SK-N-SH (cell line): ENCODE measurements at regions not wholly inside any gene's neighbourhood (a gene's known extent, or its start where the extent isn't known, plus 50 kb on each side); places are given as distances from the start of the nearest gene placed in this dataset.

Source experiments
- CTCF ChIA-PET: fragments of 300-600, 350-600 bp; formaldehyde crosslinking; extraction: SDS; loops from one replicate; lab custom pipeline; 2021; lab: Yijun Ruan, JAX
- POLR2A ChIA-PET: fragments of 350-600 bp; sonication (Branson Sonifier 250); formaldehyde crosslinking; extraction: SDS; loops from one replicate; lab custom pipeline; 2020; ENCODE audit warnings: antibody characterized with exemption, inconsistent platforms; lab: Yijun Ruan, JAX
- DNase-seq: peaks from one replicate; pipeline ENCODE4 v3.0.0; 2012
- H2AFZ ChIP-seq: fragments of 200-600 bp; sonication (generic); 2 replicates; pipeline ENCODE4 v1.8.1; 2016; ENCODE audit warnings: antibody characterized with exemption, mild to moderate bottlenecking, low read depth
- H3F3A ChIP-seq: fragments of 200-600 bp; sonication (generic); replicated peaks from 2 replicates; pipeline ENCODE3; 2016; ENCODE audit warnings: antibody characterized with exemption, mild to moderate bottlenecking; ENCODE audit not compliant: insufficient read depth
- H3K27ac ChIP-seq, 2 experiments: fragments of 200-500 bp in 1 of 2; fragments of 200-600 bp in 1 of 2; sonication (Bioruptor generic) in 1 of 2; sonication (generic), shearing (Covaris generic) in 1 of 2; 2 replicates each; pipeline versions ENCODE4 v1.5.1 to v1.6.1; 2014 to 2016; ENCODE audit warnings: low read depth in 2 of 2, inconsistent platforms in 1 of 2, low read length in 1 of 2, mild to moderate bottlenecking in 1 of 2, mixed read lengths in 1 of 2
- H3K27me3 ChIP-seq: fragments of 200-600 bp; sonication (generic), shearing (Covaris generic); 2 replicates; pipeline ENCODE4 v1.6.1; 2016; ENCODE audit warnings: mixed run types; ENCODE audit not compliant: insufficient read depth
- H3K36me3 ChIP-seq, 2 experiments: fragments of 200-500 bp in 1 of 2; fragments of 200-600 bp in 1 of 2; sonication (Bioruptor generic) in 1 of 2; sonication (generic) in 1 of 2; replicated peaks in 1 of 2; 2 replicates each; pipeline versions ENCODE3 to v1.5.1; 2014 to 2016; ENCODE audit warnings: low read length in 1 of 2, mild to moderate bottlenecking in 1 of 2; ENCODE audit not compliant: insufficient read depth in 2 of 2, control insufficient read depth in 1 of 2
- H3K4me1 ChIP-seq, 2 experiments: fragments of 200-500 bp in 1 of 2; fragments of 200-600 bp in 1 of 2; sonication (Bioruptor generic) in 1 of 2; sonication (generic), shearing (Covaris generic) in 1 of 2; 2 replicates each; pipeline versions ENCODE4 v1.5.1 to v1.6.1; 2014 to 2016; ENCODE audit warnings: low read depth in 1 of 2, low read length in 1 of 2, mixed run types in 1 of 2; ENCODE audit not compliant: insufficient read depth in 2 of 2, control insufficient read depth in 1 of 2
- H3K4me2 ChIP-seq: fragments of 200-600 bp; sonication (generic), shearing (Covaris generic); 2 replicates; pipeline ENCODE4 v1.6.1; 2017; ENCODE audit warnings: mixed run types
- H3K4me3 ChIP-seq, 2 experiments: fragments of 200-500 bp in 1 of 2; fragments of 200-600 bp in 1 of 2; sonication (Bioruptor generic) in 1 of 2; sonication (generic), shearing (Covaris generic) in 1 of 2; 2 replicates each; pipeline versions ENCODE4 v1.5.1 to v1.8.1; 2014 to 2016; ENCODE audit warnings: low read depth in 2 of 2, inconsistent platforms in 1 of 2, low read length in 1 of 2, mild to moderate bottlenecking in 1 of 2, mixed read lengths in 1 of 2, moderate library complexity in 1 of 2
- H3K79me2 ChIP-seq: fragments of 200-600 bp; sonication (generic); 2 replicates; pipeline ENCODE4 v1.8.1; 2017; ENCODE audit warnings: mild to moderate bottlenecking; ENCODE audit not compliant: insufficient read depth
- H3K9ac ChIP-seq: fragments of 200-600 bp; sonication (generic); 2 replicates; pipeline ENCODE4 v1.6.1; 2017; ENCODE audit warnings: mixed run types
- H3K9me2 ChIP-seq: fragments of 200-600 bp; sonication (generic); 2 replicates; pipeline ENCODE4 v1.6.1; 2017; ENCODE audit warnings: mixed run types
- H3K9me3 ChIP-seq: fragments of 200-600 bp; sonication (generic); 2 replicates; pipeline ENCODE4 v1.6.1; 2017; ENCODE audit warnings: mixed run types, mild to moderate bottlenecking, moderate library complexity
- H4K20me1 ChIP-seq: fragments of 200-600 bp; sonication (generic); 2 replicates; pipeline ENCODE4 v1.6.1; 2017; ENCODE audit warnings: mild to moderate bottlenecking, mixed run types; ENCODE audit not compliant: insufficient read depth
- CHD2 ChIP-seq: fragments of 150-350 bp; IDR thresholded peaks from 2 replicates; pipeline ENCODE4 v1.6.1; 2018; ENCODE audit warnings: low read length; ENCODE audit not compliant: partially characterized antibody
- CTCF ChIP-seq: fragments of 200-600 bp; sonication (generic); IDR thresholded peaks from 2 replicates; pipeline ENCODE4 v1.6.1; 2017; ENCODE audit warnings: antibody characterized with exemption, mild to moderate bottlenecking, moderate library complexity
- ELF1 ChIP-seq: IDR thresholded peaks from 2 replicates; pipeline ENCODE4 v1.4.0; 2012
- EP300 ChIP-seq, 2 experiments: IDR thresholded peaks; 2 replicates each; pipeline versions ENCODE4 v1.4.0 to v1.6.1; 2012; ENCODE audit warnings: borderline replicate concordance in 1 of 2, low read depth in 1 of 2, low read length in 1 of 2
- EZH2phosphoT487 ChIP-seq: fragments of 200-600 bp; sonication (generic); IDR thresholded peaks from 2 replicates; pipeline ENCODE4 v1.6.1; 2017; ENCODE audit warnings: low read depth, mixed run types, mild to moderate bottlenecking, antibody characterized with exemption, moderate library complexity, borderline replicate concordance
- FOSL2 ChIP-seq: IDR thresholded peaks from 2 replicates; pipeline ENCODE4 v1.4.0; 2012; ENCODE audit warnings: low read depth, mild to moderate bottlenecking, moderate library complexity, borderline replicate concordance
- FOXJ3 ChIP-seq: sonication (generic); formaldehyde crosslinking; IDR thresholded peaks from 2 replicates; pipeline ENCODE4 v1.5.1; 2020; ENCODE audit warnings: mild to moderate bottlenecking, missing genetic modification reagents
- FOXM1 ChIP-seq: IDR thresholded peaks from 2 replicates; pipeline ENCODE4 v1.4.0; 2012; ENCODE audit warnings: low read depth, mild to moderate bottlenecking
- GABPA ChIP-seq: IDR thresholded peaks from 2 replicates; pipeline ENCODE4 v1.4.0; 2012; ENCODE audit warnings: low read depth, mild to moderate bottlenecking
- GATA2 ChIP-seq: sonication (generic); formaldehyde crosslinking; IDR thresholded peaks from 2 replicates; pipeline ENCODE4 v1.5.0; 2020; ENCODE audit warnings: mild to moderate bottlenecking, missing genetic modification reagents
- JUND ChIP-seq: IDR thresholded peaks from 2 replicates; pipeline ENCODE4 v1.4.0; 2012
- MAX ChIP-seq: IDR thresholded peaks from 2 replicates; pipeline ENCODE4 v1.4.0; 2012; ENCODE audit warnings: low read depth
- MEF2A ChIP-seq: IDR thresholded peaks from 2 replicates; pipeline ENCODE4 v1.4.0; 2012; ENCODE audit warnings: low read depth, borderline replicate concordance
- NFIC ChIP-seq: IDR thresholded peaks from 2 replicates; pipeline ENCODE4 v1.4.0; 2012; ENCODE audit warnings: borderline replicate concordance
- NRF1 ChIP-seq: IDR thresholded peaks from 2 replicates; pipeline ENCODE4 v1.6.1; 2012; ENCODE audit warnings: low read depth, mild to moderate bottlenecking, low read length
- POLR2AphosphoS5 ChIP-seq: IDR thresholded peaks from 2 replicates; pipeline ENCODE4 v1.6.1; 2012; ENCODE audit warnings: low read depth, low read length
- RAD21 ChIP-seq: IDR thresholded peaks from 2 replicates; pipeline ENCODE4 v1.6.1; 2012; ENCODE audit warnings: mild to moderate bottlenecking, low read length
- RCOR1 ChIP-seq: fragments of 150-350 bp; IDR thresholded peaks from 2 replicates; pipeline ENCODE4 v1.6.1; 2017; ENCODE audit warnings: antibody characterized with exemption, low read length
- RXRA ChIP-seq: IDR thresholded peaks from 2 replicates; pipeline ENCODE4 v1.4.0; 2012; ENCODE audit warnings: low read depth, mild to moderate bottlenecking, borderline replicate concordance
- SMC3 ChIP-seq: IDR thresholded peaks from 2 replicates; pipeline ENCODE4 v1.6.1; 2012; ENCODE audit warnings: low read depth, low read length, improper control_type of control experiment
- TAF1 ChIP-seq: IDR thresholded peaks from 2 replicates; pipeline ENCODE4 v1.6.1; 2012; ENCODE audit warnings: low read depth, mild to moderate bottlenecking, low read length, moderate library complexity, borderline replicate concordance
- USF1 ChIP-seq: IDR thresholded peaks from 2 replicates; pipeline ENCODE4 v1.4.0; 2012; ENCODE audit warnings: low read depth, borderline replicate concordance
- YY1 ChIP-seq: IDR thresholded peaks from 2 replicates; pipeline ENCODE4 v1.4.0; 2012; ENCODE audit warnings: low read depth, mild to moderate bottlenecking
- ZBTB33 ChIP-seq: IDR thresholded peaks from 2 replicates; pipeline ENCODE4 v1.4.0; 2012; ENCODE audit warnings: low read depth, borderline replicate concordance
- WGBS: methylation state at CpG from one replicate; pipeline ENCODE4 v1.1.6; 2017; ENCODE audit warnings: low lambda C conversion rate; 5-methylcytosine and 5-hydroxymethylcytosine counted together

- no peak overlapping the region for H3K9ac ChIP-seq
- CTCF ChIA-PET: interaction anchor here (0.6 to 5.5 kb wide), 37 partner anchors 9 to 750 kb away, joined by 3 to 53 read pairs (median 4); partner anchors contain the start of gene ZFP36L2
- H3K9me3 ChIP-seq: no peaks in the 10 kb centered on the region
- no peaks in the 10 kb centered on the region for H3K79me2 ChIP-seq
- TF ChIP-seq ZBTB33 (no peak), YY1 (no peak), GATA2 (no peak), ELF1 (no peak), EZH2phosphoT487 (no peak), JUND (no peak), FOXM1 (no peak), MAX (no peak), USF1 (no peak), FOSL2 (no peak), CHD2 (peak; percentile 45), RAD21 (peak; percentile 98), NFIC (no peak), FOXJ3 (CRISPR knock-in tag) (no peak), NRF1 (no peak), SMC3 (peak; percentile 88), CTCF (peak; percentile 98), RCOR1 (0 out of 2 replicates have a peak, but pooled peaks have one; percentile 50), EP300 (IDR thresholded peaks at IDR 0.05; ENCODE audit: borderline replicate concordance in 1 of 2, low read depth in 1 of 2, low read length in 1 of 2) (no peak), RXRA (no peak), MEF2A (no peak), TAF1 (no peak), GABPA (no peak), POLR2AphosphoS5 (no peak)
- H3K27me3 ChIP-seq: no peaks in the 10 kb centered on the region
- H3K9me2 ChIP-seq: no peaks in the 10 kb centered on the region
- H3F3A ChIP-seq: peaks cover 6% of the 10 kb centered on the region
- H3K4me2 ChIP-seq: no peak overlapping the region
- no peaks in the 10 kb centered on the region for H4K20me1 ChIP-seq
- no peak overlapping the region for H3K4me3 ChIP-seq
- H3K27ac ChIP-seq: no peak overlapping the region
- POLR2A ChIA-PET: no interaction called here
- peaks cover 0 to 22% of the 10 kb centered on the region in 2 experiments; a peak in 1 of 4 replicates for H3K4me1 ChIP-seq
- 31% methylated on average over 2 of the region's 2 CpGs for WGBS
- DNase-seq: peak; percentile 86
- H2AFZ ChIP-seq: no peak overlapping the region
- no peaks in the 10 kb centered on the region for H3K36me3 ChIP-seq
Observed at GRCh38 chr2:42859006-42859552, 66.7 kb upstream of the HAAO start.
